Islet precursor cell (in vitro differentiated cells): ENCODE measurements at regions not wholly inside any gene's neighbourhood (a gene's known extent, or its start where the extent isn't known, plus 50 kb on each side); places are given as distances from the start of the nearest gene placed in this dataset.

Experiments
- DNase-seq: peaks from one replicate; pipeline ENCODE4 v3.0.0-alpha.2; 2018

DNA sequence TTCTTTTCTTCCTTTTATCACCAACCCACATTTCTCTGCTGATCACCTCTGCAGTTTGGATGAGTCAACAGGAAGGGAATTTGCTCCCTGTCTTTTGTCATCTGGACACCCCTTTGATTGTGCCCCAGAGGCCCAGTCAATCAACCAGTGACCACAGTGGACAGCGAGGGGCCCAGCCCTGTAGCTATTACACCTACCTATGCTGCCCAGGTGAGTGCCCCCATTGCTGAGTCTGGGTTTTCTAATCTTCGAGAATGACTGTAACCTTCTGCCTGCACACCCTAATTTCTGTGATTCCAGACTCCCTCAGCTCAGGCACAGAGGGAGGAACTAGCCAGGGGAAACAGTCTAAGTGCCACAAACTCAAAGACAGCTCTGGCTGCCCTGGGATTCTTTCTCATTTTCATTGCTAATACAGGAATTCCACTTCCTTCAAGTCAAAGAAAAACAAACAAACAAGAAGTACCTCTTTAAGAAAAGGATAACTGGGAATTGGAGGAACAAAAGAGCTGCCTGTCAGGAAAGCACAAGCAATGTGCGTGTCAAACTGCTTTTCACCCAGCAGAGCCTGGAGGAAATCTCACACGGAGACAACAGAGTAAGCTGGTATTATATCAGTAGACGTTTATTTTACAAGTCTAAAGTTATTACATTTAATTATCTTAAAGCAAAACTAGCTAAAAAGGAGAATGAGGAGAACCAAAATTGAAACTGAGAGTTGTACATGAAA lies 311.1 kb downstream of the AJAP1 start:
- DNase-seq: peak; percentile 58

DNA sequence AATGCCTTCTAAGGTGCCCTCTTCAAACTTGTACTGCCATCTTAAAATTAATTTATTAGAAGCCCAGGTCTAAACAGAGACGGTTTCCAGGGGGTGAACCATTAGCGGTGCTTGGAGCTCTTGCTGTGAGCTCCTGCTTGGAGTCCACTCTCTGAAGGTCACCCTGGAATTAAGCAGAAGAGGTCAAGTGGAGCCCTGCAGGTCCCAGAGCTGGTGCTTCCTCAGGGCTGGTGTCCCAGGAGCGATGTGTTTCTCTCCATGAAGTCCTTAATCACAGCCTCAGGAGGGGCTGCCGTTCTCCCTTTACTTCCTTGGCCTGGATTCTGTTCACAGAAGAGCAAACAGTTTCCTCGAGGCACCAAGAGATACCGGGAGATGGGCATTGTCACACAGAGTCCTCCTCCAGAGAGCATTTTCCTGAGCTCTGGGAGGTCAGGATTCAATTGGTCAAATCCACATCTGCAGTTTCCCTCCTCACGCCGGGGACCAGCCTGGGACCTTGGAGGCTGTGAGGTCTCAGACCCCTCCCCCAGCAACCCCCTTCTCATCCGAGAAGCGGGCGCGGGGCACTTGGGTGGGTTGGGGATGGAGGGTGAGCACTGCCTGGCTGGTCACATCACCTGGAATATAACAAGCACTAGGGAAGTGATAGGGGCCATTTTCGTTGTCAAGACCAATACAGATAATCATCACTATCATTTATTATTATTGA lies 310.4 kb downstream of the AJAP1 start:
- no peak for DNase-seq

DNA sequence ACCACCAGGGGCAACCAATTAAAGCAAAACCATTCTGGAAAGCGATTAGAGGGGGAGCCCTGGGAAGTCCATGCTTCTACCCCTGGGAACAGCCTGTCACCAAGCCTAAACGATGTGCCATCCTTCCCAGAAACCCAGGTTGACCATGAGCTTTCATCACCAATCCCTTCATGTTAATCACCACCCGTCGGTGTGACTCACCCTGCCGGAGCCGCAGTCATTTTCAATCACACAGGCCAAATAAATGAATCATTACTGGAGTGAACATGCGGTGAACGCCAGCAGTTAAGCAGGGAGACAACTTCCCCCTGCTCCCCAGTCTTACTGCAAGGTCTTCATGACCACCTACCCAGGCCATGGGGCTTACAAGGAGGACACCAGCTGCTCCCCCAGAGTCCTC lies 308.8 kb downstream of the AJAP1 start:
- DNase-seq: no peak

GRCh38 chr1:4962836-4963235 lies 308.4 kb downstream of the AJAP1 start:
- DNase-seq: no peak

DNA sequence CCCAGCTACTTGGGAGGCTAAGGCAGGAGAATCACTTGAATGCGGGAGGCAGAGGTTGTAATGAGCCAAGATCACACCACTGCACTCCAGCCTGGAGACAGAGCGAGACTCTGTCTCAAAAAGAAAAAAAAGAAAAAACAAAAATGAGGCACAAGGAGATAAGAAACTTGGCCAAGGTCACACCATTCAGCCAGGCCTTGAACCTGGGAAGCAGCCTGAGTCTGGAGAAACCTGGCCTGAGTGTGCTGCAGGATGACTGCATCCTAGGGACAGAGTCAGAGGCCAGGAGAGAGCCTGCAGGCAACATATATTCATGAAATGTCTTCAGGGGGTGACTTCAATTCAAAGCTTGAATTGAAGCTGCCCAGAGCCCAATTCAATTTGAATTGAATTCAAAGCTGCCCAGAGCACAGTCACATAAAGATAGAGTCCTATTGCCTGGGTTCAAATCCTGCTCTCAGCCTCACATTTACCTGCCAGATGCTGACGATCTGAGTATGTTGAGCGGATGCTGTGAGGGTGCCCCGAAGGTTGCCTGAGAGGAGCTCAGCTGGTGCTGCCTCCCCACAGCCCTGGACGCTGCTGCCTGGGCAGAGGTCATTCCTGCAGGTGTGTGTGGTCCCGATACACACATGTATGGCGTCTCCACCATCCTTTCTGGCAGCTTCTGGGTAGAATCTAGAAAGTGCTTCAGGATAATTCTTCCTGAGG lies 307.7 kb downstream of the AJAP1 start:
- no peak for DNase-seq

GRCh38 chr1:4960782-4961475 lies 306.5 kb downstream of the AJAP1 start:
- no peak for DNase-seq

GRCh38 chr1:4960336-4960735 lies 305.9 kb downstream of the AJAP1 start:
- no peak for DNase-seq

GRCh38 chr1:4959216-4959615 lies 304.8 kb downstream of the AJAP1 start:
- DNase-seq: no peak

DNA sequence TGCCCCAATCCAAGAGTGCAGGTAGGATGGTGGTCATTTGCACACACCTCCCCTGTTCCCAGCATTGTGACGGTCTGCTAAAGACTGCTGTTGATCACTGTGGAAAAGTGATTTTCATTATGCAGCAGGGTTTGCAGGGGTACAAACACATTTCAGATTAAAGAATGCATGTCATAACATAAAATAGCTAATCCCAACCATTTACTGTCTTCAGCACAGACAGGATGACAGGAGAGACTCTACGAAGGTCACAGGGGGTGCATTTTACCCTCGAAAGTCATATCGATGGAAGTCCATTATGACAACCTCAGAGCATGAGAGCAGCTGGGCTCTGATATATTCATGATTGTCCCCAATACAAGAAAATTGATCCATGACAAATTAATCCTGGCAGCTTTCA lies 302.6 kb downstream of the AJAP1 start:
- DNase-seq: no peak

GRCh38 chr1:4954392-4954791 lies 300.0 kb downstream of the AJAP1 start:
- DNase-seq: no peak

GRCh38 chr1:4951601-4952000 lies 297.2 kb downstream of the AJAP1 start:
- DNase-seq: no peak

- DNase-seq: no peak
Measured at GRCh38 chr1:4946343-4946742, 291.9 kb downstream of the AJAP1 start.

GRCh38 chr1:4944911-4945310 lies 290.5 kb downstream of the AJAP1 start:
- no peak for DNase-seq

DNA sequence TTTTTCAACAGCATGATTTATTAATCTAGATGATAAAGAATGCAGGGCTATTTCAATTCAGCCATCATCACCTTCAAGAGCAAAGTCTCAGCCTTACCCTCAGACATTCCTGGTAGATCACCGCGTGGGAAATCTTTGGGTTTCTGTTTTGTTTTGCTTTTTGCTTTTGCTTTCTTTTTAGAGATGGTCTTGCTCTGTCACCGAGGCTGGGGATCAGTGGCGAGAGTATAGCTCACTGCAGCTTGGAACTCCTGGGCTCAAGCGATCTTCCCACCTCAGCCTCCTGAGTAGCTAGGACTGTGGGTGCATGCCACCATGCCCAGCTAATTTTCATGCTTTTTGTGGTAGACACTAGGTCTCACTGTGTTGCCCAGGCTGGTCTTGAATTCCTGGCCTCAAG lies 289.7 kb downstream of the AJAP1 start:
- no peak for DNase-seq

- DNase-seq: no peak
Measured at GRCh38 chr1:4939266-4939665, 284.9 kb downstream of the AJAP1 start.

DNA sequence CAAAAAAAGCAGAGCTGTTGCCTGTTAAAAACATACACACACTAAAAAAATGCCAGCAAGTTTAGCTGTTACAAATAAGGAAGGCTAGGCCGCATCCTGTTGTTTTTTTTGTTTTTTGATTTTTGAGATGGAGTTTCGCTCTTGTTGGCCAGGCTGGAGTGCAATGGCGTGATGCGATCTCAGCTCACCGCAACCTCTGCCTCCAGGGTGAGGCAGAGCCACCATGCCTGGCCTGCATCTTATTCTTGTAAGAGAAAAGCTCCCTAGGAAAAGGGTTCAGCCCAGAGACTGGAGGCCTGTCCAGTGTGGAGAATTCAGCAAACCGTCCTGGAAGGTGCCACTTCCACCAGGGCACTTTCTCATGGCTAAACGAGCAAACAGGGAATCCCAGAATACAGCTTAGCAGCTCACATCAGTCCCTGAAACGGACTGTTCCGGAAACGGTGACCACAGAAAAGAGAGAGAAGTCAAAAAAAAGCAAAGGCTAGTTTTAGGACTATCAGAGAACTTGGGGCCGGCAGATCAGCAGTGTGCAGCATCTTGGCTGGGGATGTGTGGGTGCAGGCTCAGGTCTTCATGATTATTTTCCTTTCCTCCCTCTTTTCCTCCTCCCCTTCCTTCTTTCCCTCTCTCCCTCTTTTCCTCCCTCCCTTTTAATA lies 283.6 kb downstream of the AJAP1 start:
- DNase-seq: no peak

DNA sequence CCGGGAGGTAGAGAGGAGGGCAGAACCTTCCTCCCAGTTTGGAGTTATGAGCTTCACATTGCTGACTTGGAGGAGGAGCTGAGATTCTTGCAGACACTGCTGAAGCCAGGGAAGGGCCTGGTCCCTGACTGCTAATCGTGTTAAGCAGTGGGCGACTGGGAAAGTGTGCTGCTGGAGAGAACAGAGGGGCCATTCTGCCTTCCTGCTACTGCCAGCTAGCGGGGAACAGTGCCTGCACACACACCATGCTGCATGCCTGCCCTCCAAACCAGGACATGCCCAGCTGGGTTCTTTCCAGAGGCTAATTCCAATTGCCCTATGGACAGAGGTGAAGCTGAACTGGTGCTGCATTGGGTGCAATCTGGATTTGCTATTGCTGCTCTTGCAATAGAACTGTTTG lies 281.4 kb downstream of the AJAP1 start:
- no peak for DNase-seq

- DNase-seq: no peak
Measured at GRCh38 chr1:4933232-4933631, 278.8 kb downstream of the AJAP1 start.

DNA sequence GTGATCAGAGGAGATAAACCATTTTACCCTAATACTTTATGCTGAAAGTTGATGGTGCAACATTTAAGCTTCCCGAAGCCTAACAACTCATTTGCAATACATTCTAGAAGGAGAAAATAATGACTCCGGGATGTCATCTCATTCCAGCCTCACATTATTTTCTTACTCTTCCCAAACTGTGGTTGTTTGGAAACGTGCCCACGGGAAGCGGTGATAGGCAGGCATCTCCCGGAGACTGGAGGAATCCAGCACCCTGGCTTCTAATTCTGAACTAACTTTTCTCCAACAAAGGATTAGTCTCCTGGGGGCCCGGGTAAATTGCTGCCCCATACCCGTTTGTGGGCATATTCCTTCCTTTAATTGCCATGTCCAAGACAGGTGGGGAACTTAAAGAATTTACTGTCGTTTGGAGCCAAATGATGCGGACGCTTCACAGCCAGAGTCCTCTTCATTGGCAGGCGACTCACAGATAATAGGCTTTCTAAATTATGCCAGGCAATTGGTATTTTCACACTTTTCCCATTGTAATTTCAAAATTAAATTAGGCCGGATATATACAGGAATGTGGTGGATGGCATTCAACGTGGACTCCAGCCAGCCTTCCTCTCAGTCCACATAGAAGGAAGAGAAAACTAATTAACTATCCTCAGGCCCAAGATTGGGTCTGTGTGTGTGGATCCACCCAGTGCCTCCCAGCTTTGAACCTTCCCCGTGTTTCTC lies 278.1 kb downstream of the AJAP1 start:
- no peak for DNase-seq

- DNase-seq: peak; percentile 89
Measured at GRCh38 chr1:4931486-4931885, 277.1 kb downstream of the AJAP1 start.

GRCh38 chr1:4928186-4928585 lies 273.8 kb downstream of the AJAP1 start:
- no peak for DNase-seq

DNA sequence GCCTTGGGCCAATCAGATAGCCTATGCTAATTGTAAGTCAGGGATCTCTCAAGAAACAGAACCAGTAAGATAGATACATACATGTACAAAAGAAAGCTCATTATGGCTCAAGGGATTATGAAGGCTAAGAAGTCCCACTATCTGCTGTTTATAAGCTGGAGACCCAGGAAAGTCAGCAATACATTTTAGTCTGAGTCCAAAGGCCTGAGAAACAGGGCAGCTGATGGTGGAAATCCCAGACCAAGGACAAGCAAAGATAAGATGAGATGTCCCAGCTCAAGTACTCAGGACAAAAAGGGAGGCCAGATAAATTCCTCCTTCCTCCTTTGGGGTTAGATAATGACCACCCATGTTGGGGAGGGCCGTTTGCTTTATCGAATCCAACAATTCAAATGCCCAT lies 269.9 kb downstream of the AJAP1 start:
- no peak for DNase-seq
